Thyroid gland (tissue), 4 donors: ENCODE measurements at regions not wholly inside any gene's neighbourhood (a gene's known extent, or its start where the extent isn't known, plus 50 kb on each side); places are given as distances from the start of the nearest gene placed in this dataset.

ENCODE experiments used
- CTCF ChIP-seq, 6 experiments: fragments of 200-600 bp in 3 of 6; fragments of 450-650 bp in 3 of 6; sonication (generic) in 3 of 6; IDR thresholded peaks; one replicate each; pipeline ENCODE4 v1.5.1; 2016 to 2019; ENCODE audit warnings: antibody characterized with exemption in 6 of 6, mild to moderate bottlenecking in 2 of 6, inconsistent platforms in 1 of 6, moderate library complexity in 1 of 6
- POLR2A ChIP-seq, 2 donors: fragments of 450-650 bp; IDR thresholded peaks; one replicate each; pipeline ENCODE4 v1.6.1; 2017; ENCODE audit warnings: antibody characterized with exemption in 2 of 2, mild to moderate bottlenecking in 2 of 2, moderate library complexity in 1 of 2

GRCh38 chr11:130779943-130780342, 136.3 kb downstream of the SNX19 start:
- TF ChIP-seq CTCF (IDR thresholded peaks at IDR 0.05): no peak
- TF ChIP-seq POLR2A (IDR thresholded peaks at IDR 0.05): no peak
